ENCODE measurements at regions not wholly inside any gene's neighbourhood (a gene's known extent, or its start where the extent isn't known, plus 50 kb on each side); places are given as distances from the start of the nearest gene placed in this dataset.

- TF ChIP-seq CTCF (IDR thresholded peaks at IDR 0.05; ENCODE audit: borderline replicate concordance, control extremely low read depth, extremely low read depth, insufficient read depth, missing control alignments): no peak
- in situ Hi-C loops (cut with MboI; ENCODE audit: low sequenced_read_pairs, unreplicated experiment): no loop called here
- DNase-seq (ENCODE audit: low spot score): no peak
These were observed 282.8 kb downstream of the ZEB2 start for GRCh38 chr2:144237108-144237507.

- in situ Hi-C loops (cut with MboI; ENCODE audit: low sequenced_read_pairs, unreplicated experiment): no loop called here
- TF ChIP-seq CTCF (IDR thresholded peaks at IDR 0.05; ENCODE audit: borderline replicate concordance, control extremely low read depth, extremely low read depth, insufficient read depth, missing control alignments): no peak
These were observed 284.9 kb downstream of the ZEB2 start for GRCh38 chr2:144235050-144235449.

GRCh38 chr2:144234542-144234871 lies 285.4 kb downstream of the ZEB2 start:
- DNase-seq (ENCODE audit: low spot score): no peak
- in situ Hi-C loops (cut with MboI; ENCODE audit: low sequenced_read_pairs, unreplicated experiment): no loop called here
- TF ChIP-seq CTCF (IDR thresholded peaks at IDR 0.05; ENCODE audit: borderline replicate concordance, control extremely low read depth, extremely low read depth, insufficient read depth, missing control alignments): no peak

More at GRCh38 chr2:144235050-144235449, 284.9 kb downstream of the ZEB2 start:
- DNase-seq (ENCODE audit: low spot score): no peak

- TF ChIP-seq CTCF (IDR thresholded peaks at IDR 0.05; ENCODE audit: borderline replicate concordance, control extremely low read depth, extremely low read depth, insufficient read depth, missing control alignments): no peak
- no peak for DNase-seq (ENCODE audit: low spot score)
- in situ Hi-C loops (cut with MboI; ENCODE audit: low sequenced_read_pairs, unreplicated experiment): no loop called here
These were observed 286.0 kb downstream of the ZEB2 start for GRCh38 chr2:144233733-144234541.

- DNase-seq (ENCODE audit: low spot score): no peak
- TF ChIP-seq CTCF (IDR thresholded peaks at IDR 0.05; ENCODE audit: borderline replicate concordance, control extremely low read depth, extremely low read depth, insufficient read depth, missing control alignments): no peak
- in situ Hi-C loops (cut with MboI; ENCODE audit: low sequenced_read_pairs, unreplicated experiment): no loop called here
These were observed 286.6 kb downstream of the ZEB2 start for GRCh38 chr2:144233317-144233716.

- TF ChIP-seq CTCF (IDR thresholded peaks at IDR 0.05; ENCODE audit: borderline replicate concordance, control extremely low read depth, extremely low read depth, insufficient read depth, missing control alignments): no peak
- no peak for DNase-seq (ENCODE audit: low spot score)
- in situ Hi-C loops (cut with MboI; ENCODE audit: low sequenced_read_pairs, unreplicated experiment): no loop called here
These were observed 289.4 kb downstream of the ZEB2 start for GRCh38 chr2:144230448-144231085.
